Erythroblast (primary cell): ENCODE measurements at regions not wholly inside any gene's neighbourhood (a gene's known extent, or its start where the extent isn't known, plus 50 kb on each side); places are given as distances from the start of the nearest gene placed in this dataset.

Source experiments
- GATA1 ChIP-seq: IDR thresholded peaks from 2 replicates; pipeline ENCODE4 v1.6.1; 2011; ENCODE audit warnings: low read depth, mild to moderate bottlenecking, control low read depth, low read length, moderate library complexity
- POLR2A ChIP-seq: IDR thresholded peaks from 2 replicates; pipeline ENCODE4 v1.6.1; 2011; ENCODE audit warnings: mild to moderate bottlenecking, low read length

DNA sequence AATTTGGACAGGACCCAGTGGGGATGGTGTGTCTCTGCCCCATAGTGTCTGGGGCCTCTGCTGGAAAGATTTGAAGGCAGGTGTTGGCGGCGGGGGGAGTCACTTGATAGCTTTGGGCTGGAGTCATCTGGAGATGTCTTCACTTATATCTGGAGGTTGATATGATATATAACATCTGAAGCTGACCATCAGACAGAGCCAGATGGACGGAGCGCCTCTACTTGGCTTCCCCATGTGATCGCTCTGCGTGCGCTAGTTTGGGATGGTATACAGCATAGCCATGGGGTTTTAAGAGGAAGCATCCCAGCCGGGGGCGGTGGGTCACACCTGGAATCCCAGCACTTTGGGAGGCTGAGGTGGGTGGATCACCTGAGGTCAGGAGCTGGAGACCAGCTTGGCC lies 130.7 kb upstream of the NLRP1 start:
- TF ChIP-seq POLR2A: no peak
- TF ChIP-seq GATA1: no peak
